Activated CD8-positive, alpha-beta T cell treated with anti-CD3 and anti-CD28 coated beads, Interleukin-2, amount 10 ng/mL, durations not matched to agents 7 days and 5 days (primary cell): ENCODE measurements at regions not wholly inside any gene's neighbourhood (a gene's known extent, or its start where the extent isn't known, plus 50 kb on each side); places are given as distances from the start of the nearest gene placed in this dataset.

ENCODE experiments used
- ATAC-seq: fragments of 150-1000 bp; cut with Tn5 transposase; one replicate; pipeline ENCODE4 v1.10.0; 2021; ENCODE audit warnings: moderate library complexity
- CTCF ChIA-PET: fragments of 350-600 bp; sonication (Branson Sonifier 250); formaldehyde crosslinking; loops from one replicate; lab custom pipeline; 2021; ENCODE audit warnings: antibody characterized with exemption; lab: Charles Lee
- POLR2A ChIA-PET: fragments of 350-600 bp; sonication (Branson Sonifier 250); formaldehyde crosslinking; loops from one replicate; lab custom pipeline; 2021; ENCODE audit warnings: antibody characterized with exemption; lab: Charles Lee
- DNase-seq: peaks from one replicate; pipeline ENCODE4 v3.0.0-alpha.2; 2020
- H3K27ac Mint-ChIP-seq: one replicate; pipeline ENCODE4 v1.8.0; 2021; ENCODE audit warnings: mild to moderate bottlenecking, mixed read lengths
- H3K27me3 Mint-ChIP-seq: one replicate; pipeline ENCODE4 v1.8.0; 2021; ENCODE audit warnings: low read depth, mixed read lengths
- H3K36me3 Mint-ChIP-seq: one replicate; pipeline ENCODE4 v1.8.0; 2021; ENCODE audit warnings: low read depth, mixed read lengths
- H3K4me1 Mint-ChIP-seq: one replicate; pipeline ENCODE4 v1.8.0; 2021; ENCODE audit warnings: low read depth, mixed read lengths
- H3K4me3 Mint-ChIP-seq: one replicate; pipeline ENCODE4 v1.8.0; 2021; ENCODE audit warnings: mild to moderate bottlenecking, mixed read lengths
- H3K9me3 Mint-ChIP-seq: one replicate; pipeline ENCODE4 v1.8.0; 2022; ENCODE audit warnings: mixed read lengths; ENCODE audit not compliant: insufficient read depth

DNA sequence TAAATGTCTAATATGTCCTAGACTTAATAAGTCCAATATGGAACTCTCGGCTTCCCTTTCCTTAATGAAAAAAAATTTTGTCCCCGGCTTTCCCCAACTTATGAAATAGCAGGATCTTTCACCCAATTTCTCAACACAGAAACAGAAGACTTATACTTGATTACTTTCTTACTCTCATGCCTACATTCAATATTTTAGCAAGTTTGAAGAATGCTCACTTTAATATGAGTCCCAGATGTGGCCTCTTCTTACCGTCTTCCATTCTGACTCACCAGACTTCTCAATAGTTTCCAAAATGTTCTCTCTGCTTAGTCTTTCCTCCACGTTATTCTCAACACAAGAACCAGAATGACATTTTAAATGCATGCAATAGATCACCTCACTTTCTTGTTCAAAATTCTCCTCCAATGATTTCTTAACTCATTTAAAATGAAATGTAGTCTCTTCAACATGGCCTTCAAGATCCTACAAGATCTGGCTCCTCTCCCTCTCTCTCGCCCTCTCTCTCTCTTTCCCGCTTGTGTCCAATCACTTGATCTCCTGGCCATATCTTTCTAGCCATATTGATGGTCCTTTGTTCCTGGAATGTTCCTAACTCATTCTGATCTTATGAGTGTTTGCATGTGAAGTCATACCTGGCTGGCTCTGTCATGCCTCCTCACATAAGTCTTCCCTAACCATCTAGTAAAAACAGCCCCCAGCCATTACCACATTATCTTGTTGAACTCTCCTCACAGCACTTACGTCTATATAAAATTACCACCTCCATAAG is 119.7 kb upstream of the FAM3C start:
- no peak for ATAC-seq
- ChIA-PET CTCF (no interaction called here), POLR2A (no interaction called here)
- Mint-ChIP-seq H3K36me3 (peaks cover 3% of the 10 kb centered on the region), H3K27me3 (peaks cover 3% of the 10 kb centered on the region), H3K9me3 (peaks cover 5% of the 10 kb centered on the region), H3K4me1 (peaks cover 3% of the 10 kb centered on the region), H3K4me3 (no peak overlapping the region), H3K27ac (no peak overlapping the region)
- no peak for DNase-seq

GRCh38 chr7:121515229-121515628 is 119.1 kb upstream of the FAM3C start:
- CTCF ChIA-PET: no interaction called here
- no peak overlapping the region for H3K4me3 Mint-ChIP-seq
- POLR2A ChIA-PET: no interaction called here
- no peaks in the 10 kb centered on the region for H3K4me1 Mint-ChIP-seq
- DNase-seq (no peak), ATAC-seq (no peak)
- peaks cover 3% of the 10 kb centered on the region for H3K27me3 Mint-ChIP-seq
- peaks cover 3% of the 10 kb centered on the region for H3K36me3 Mint-ChIP-seq
- peaks cover 7% of the 10 kb centered on the region for H3K9me3 Mint-ChIP-seq
- H3K27ac Mint-ChIP-seq: no peak overlapping the region

GRCh38 chr7:121513105-121513504 is 117.0 kb upstream of the FAM3C start:
- Mint-ChIP-seq H3K36me3 (peaks cover 3% of the 10 kb centered on the region), H3K27ac (no peak overlapping the region), H3K4me3 (no peak overlapping the region), H3K9me3 (peaks cover 11% of the 10 kb centered on the region), H3K27me3 (peaks cover 3% of the 10 kb centered on the region), H3K4me1 (no peaks in the 10 kb centered on the region)
- ATAC-seq (no peak), DNase-seq (no peak)
- ChIA-PET POLR2A (no interaction called here), CTCF (interaction anchor here (1.8 kb wide), 1 partner anchor 118 kb away, joined by 3 read pairs; no protein-coding TSS in a partner anchor)

- Mint-ChIP-seq H3K4me3 (no peak overlapping the region), H3K9me3 (peaks cover 17% of the 10 kb centered on the region), H3K27me3 (peaks cover 3% of the 10 kb centered on the region), H3K36me3 (peaks cover 5% of the 10 kb centered on the region), H3K4me1 (no peaks in the 10 kb centered on the region), H3K27ac (peak overlapping the region; percentile 66)
- POLR2A ChIA-PET: no interaction called here
- CTCF ChIA-PET: no interaction called here
- DNase-seq (no peak), ATAC-seq (no peak)
Measured at GRCh38 chr7:121510858-121511482, 114.9 kb upstream of the FAM3C start.

DNA sequence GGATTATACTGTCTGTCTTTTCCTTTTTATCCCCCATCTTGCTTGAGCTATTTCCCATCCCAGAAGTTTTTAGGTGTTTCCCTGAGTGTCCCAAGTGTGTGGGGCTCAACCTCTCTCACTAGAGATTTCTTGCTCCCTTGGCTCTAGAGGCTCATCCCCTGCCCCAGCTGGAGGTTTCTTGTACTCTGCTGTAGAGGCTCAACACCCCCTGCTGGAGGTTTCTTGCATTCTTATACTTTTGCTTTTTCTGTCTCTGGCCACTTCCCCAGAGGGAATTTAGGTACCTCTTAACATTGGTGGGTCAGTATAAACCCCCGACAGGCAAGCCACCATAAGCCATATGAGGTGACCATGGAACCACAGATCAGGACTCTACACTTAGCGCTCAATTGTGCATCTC is 114.2 kb upstream of the FAM3C start:
- no peak for ATAC-seq
- ChIA-PET POLR2A (no interaction called here), CTCF (interaction anchor here (0.6 to 1.2 kb wide), 2 partner anchors 10 to 143 kb away, joined by 3 read pairs; no protein-coding TSS in a partner anchor)
- Mint-ChIP-seq H3K9me3 (peaks cover 24% of the 10 kb centered on the region), H3K4me3 (no peak overlapping the region), H3K36me3 (peaks cover 9% of the 10 kb centered on the region), H3K27ac (no peak overlapping the region), H3K4me1 (no peaks in the 10 kb centered on the region), H3K27me3 (peaks cover 3% of the 10 kb centered on the region)
- DNase-seq: no peak

DNA sequence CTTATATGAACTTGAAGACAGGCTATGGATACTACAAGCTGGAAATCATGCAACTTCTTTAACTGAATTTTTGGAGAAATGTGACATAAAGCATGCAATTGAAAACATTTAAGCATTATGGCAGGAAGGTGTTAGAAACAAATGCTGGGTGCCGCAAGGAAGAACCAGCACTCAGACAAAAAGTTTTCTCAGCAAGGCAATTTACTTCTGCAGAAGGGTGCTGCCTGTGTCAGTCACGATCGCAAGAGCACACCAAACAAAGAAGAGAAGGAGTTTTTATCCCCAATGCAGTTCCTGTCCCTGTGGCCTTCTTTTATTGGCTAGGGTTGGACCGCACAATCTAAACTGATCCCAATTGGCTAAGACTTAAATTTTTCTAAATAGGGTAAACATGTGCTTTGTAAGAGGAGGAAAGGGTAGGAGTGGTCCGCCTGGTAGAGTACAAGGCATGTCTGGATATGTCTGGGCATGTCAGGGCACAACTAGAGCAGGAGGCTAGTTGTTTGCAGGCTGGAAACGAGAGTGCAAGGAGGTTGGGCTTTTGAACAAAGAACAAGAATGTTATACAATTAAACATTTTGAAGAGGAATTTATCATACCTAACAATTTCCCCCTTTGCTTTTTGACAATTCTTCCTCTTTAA is 109.6 kb upstream of the FAM3C start:
- no peak overlapping the region for H3K4me3 Mint-ChIP-seq
- no peak for DNase-seq
- CTCF ChIA-PET: no interaction called here
- POLR2A ChIA-PET: no interaction called here
- H3K9me3 Mint-ChIP-seq: peaks cover 25% of the 10 kb centered on the region
- H3K36me3 Mint-ChIP-seq: peaks cover 6% of the 10 kb centered on the region
- no peak for ATAC-seq
- no peaks in the 10 kb centered on the region for H3K27me3 Mint-ChIP-seq
- no peaks in the 10 kb centered on the region for H3K4me1 Mint-ChIP-seq
- H3K27ac Mint-ChIP-seq: no peak overlapping the region

GRCh38 chr7:121505021-121505420 is 108.9 kb upstream of the FAM3C start:
- H3K27ac Mint-ChIP-seq: no peak overlapping the region
- no peaks in the 10 kb centered on the region for H3K27me3 Mint-ChIP-seq
- H3K9me3 Mint-ChIP-seq: peaks cover 25% of the 10 kb centered on the region
- peaks cover 6% of the 10 kb centered on the region for H3K36me3 Mint-ChIP-seq
- no peaks in the 10 kb centered on the region for H3K4me1 Mint-ChIP-seq
- ChIA-PET POLR2A (no interaction called here), CTCF (no interaction called here)
- no peak overlapping the region for H3K4me3 Mint-ChIP-seq
- no peak for DNase-seq
- ATAC-seq: no peak

- no peak for DNase-seq
- ChIA-PET CTCF (no interaction called here), POLR2A (no interaction called here)
- Mint-ChIP-seq H3K4me3 (no peak overlapping the region), H3K27me3 (no peaks in the 10 kb centered on the region), H3K36me3 (peaks cover 6% of the 10 kb centered on the region), H3K9me3 (peaks cover 25% of the 10 kb centered on the region), H3K4me1 (peaks cover 2% of the 10 kb centered on the region), H3K27ac (no peak overlapping the region)
- no peak for ATAC-seq
Measured at GRCh38 chr7:121504482-121504881, 108.4 kb upstream of the FAM3C start.

DNA sequence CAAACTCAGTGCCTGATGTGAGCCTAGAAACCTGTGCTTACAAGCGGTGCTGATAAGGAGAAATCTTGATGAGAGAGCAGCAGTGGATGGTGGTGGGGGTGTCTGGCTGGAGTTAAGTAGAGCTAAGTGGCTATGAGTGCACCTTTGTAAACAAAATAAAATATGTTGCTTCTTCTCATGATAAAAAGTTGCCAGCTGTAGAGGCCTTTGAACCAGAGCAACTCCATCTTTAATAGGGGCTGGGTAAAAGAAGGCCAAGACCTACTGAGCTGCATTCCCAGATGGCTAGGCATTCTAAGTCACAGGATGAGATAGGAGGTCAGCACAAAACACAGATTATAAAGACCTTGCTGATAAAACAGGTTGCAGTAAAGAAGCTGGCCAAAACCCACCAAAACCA is 107.6 kb upstream of the FAM3C start:
- no peak for ATAC-seq
- no peak overlapping the region for H3K27ac Mint-ChIP-seq
- POLR2A ChIA-PET: no interaction called here
- H3K4me1 Mint-ChIP-seq: peaks cover 2% of the 10 kb centered on the region
- H3K27me3 Mint-ChIP-seq: no peaks in the 10 kb centered on the region
- H3K9me3 Mint-ChIP-seq: peaks cover 22% of the 10 kb centered on the region
- H3K4me3 Mint-ChIP-seq: no peak overlapping the region
- DNase-seq: no peak
- H3K36me3 Mint-ChIP-seq: peaks cover 6% of the 10 kb centered on the region
- CTCF ChIA-PET: no interaction called here

GRCh38 chr7:121503039-121503438 is 106.9 kb upstream of the FAM3C start:
- Mint-ChIP-seq H3K27me3 (no peaks in the 10 kb centered on the region), H3K4me1 (peaks cover 2% of the 10 kb centered on the region), H3K27ac (no peak overlapping the region), H3K36me3 (peaks cover 6% of the 10 kb centered on the region), H3K9me3 (peaks cover 21% of the 10 kb centered on the region), H3K4me3 (no peak overlapping the region)
- ChIA-PET POLR2A (no interaction called here), CTCF (no interaction called here)
- DNase-seq (no peak), ATAC-seq (no peak)

DNA sequence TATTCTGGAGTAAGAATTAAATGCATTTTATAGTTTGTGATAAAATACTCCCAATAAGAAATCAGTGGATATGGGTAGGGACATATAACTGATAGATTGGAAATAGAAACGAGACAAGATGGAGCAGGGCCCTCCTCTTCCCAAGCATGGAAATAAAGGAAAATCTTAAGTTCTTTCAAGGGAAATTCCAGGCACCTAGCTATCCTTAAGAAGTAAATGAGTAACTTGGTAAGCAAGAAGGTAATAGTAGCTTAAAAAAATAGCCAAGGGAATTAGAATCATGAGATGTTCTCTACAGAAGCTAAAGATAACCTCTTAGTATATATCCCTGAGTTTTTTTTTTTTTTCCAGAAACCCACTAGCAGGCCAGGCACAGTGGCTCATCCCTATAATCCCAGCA is 105.5 kb upstream of the FAM3C start:
- H3K27ac Mint-ChIP-seq: no peak overlapping the region
- ATAC-seq (no peak), DNase-seq (no peak)
- ChIA-PET CTCF (interaction anchor here (1.2 kb wide), 1 partner anchor 81 kb away, joined by 3 read pairs; no protein-coding TSS in a partner anchor), POLR2A (interaction anchor here (0.6 kb wide), 1 partner anchor 116 kb away, joined by 3 read pairs; no protein-coding TSS in a partner anchor)
- no peak overlapping the region for H3K4me3 Mint-ChIP-seq
- H3K36me3 Mint-ChIP-seq: peaks cover 6% of the 10 kb centered on the region
- H3K4me1 Mint-ChIP-seq: peaks cover 2% of the 10 kb centered on the region
- no peaks in the 10 kb centered on the region for H3K27me3 Mint-ChIP-seq
- H3K9me3 Mint-ChIP-seq: peaks cover 18% of the 10 kb centered on the region
